ENCODE measurements at regions not wholly inside any gene's neighbourhood (a gene's known extent, or its start where the extent isn't known, plus 50 kb on each side); places are given as distances from the start of the nearest gene placed in this dataset.

DNA sequence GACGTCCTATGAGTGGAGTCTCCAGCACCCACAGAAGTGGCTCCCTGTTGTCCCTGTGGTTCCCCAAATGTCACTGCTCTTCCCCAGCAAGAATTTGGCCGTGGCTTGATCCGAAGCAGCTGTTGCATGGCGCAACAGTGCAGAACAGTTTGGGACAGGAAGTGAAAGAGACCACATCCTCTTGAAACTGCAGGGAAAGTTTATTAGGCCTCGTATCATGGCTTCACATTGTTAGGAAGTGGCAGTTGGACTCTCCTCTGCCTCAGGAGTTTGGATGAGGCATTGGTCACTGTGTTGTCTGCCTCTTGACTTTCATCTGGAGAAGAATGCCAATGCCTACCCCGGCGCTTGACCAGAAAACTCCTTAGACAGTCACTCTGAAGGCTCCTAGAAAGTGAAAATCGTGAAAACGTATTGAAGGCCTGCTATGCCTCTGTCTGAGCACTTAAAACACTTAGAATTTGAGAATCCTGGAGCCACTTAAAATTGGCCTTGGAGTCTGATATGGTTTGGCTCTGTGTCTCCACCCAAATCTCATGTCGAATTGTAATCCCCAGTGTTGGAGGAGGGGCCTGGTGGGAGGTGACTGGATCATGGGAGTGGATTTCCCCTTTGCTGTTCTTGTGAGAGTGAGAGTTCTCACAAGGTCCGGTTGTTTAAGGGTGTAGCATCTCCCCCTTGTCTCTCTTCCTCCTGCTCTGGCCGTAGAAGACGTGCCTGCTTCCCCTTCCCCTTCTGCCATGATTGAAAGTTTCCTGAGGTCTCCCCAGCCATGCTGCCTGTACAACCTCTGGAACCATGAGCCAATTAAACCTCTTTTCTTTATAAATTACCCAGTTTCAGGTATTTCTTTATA lies 334.9 kb upstream of the JARID2 start:
- TF ChIP-seq, protein P1, sequence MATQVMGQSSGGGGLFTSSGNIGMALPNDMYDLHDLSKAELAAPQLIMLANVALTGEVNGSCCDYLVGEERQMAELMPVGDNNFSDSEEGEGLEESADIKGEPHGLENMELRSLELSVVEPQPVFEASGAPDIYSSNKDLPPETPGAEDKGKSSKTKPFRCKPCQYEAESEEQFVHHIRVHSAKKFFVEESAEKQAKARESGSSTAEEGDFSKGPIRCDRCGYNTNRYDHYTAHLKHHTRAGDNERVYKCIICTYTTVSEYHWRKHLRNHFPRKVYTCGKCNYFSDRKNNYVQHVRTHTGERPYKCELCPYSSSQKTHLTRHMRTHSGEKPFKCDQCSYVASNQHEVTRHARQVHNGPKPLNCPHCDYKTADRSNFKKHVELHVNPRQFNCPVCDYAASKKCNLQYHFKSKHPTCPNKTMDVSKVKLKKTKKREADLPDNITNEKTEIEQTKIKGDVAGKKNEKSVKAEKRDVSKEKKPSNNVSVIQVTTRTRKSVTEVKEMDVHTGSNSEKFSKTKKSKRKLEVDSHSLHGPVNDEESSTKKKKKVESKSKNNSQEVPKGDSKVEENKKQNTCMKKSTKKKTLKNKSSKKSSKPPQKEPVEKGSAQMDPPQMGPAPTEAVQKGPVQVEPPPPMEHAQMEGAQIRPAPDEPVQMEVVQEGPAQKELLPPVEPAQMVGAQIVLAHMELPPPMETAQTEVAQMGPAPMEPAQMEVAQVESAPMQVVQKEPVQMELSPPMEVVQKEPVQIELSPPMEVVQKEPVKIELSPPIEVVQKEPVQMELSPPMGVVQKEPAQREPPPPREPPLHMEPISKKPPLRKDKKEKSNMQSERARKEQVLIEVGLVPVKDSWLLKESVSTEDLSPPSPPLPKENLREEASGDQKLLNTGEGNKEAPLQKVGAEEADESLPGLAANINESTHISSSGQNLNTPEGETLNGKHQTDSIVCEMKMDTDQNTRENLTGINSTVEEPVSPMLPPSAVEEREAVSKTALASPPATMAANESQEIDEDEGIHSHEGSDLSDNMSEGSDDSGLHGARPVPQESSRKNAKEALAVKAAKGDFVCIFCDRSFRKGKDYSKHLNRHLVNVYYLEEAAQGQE (IDR thresholded peaks at IDR 0.05; ENCODE audit: insufficient read depth in 1 of 2, low read depth in 2 of 2, low read length in 2 of 2), result no peak
- TF ChIP-seq POLR2AphosphoS5 (IDR thresholded peaks at IDR 0.05; ENCODE audit: low read depth, low read length) (no peak), FOXP2 (optimal IDR thresholded peaks at IDR 0.05; ENCODE audit: borderline replicate concordance, extremely low read depth, extremely low read length, insufficient read depth) (no peak), SIN3A (IDR thresholded peaks at IDR 0.05; ENCODE audit: borderline replicate concordance, insufficient read depth, low read length) (no peak), TAF1 (IDR thresholded peaks at IDR 0.05; ENCODE audit: borderline replicate concordance, insufficient read depth, low read length) (no peak)

DNA sequence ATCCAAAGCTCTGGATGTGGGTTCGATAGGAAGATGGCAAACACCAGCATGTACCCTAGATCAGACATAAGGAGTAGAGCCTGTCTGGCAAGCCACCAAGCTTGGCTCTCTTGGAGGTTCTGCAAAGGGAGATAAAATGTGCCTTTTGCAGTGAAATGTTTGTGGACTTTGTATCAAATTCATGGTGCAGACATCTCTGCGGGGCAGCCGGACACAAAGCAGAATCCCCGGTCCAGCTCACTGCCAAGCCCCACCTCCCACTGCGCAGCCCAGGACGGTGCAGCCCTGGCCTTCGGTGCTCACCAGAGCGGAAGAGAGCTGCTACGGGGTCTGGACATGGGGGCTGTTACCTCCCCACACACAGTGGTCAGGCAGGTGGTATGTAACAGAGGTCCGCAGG lies 333.6 kb upstream of the JARID2 start:
- TF ChIP-seq POLR2AphosphoS5 (IDR thresholded peaks at IDR 0.05; ENCODE audit: low read depth, low read length) (no peak), SIN3A (IDR thresholded peaks at IDR 0.05; ENCODE audit: borderline replicate concordance, insufficient read depth, low read length) (no peak), TAF1 (IDR thresholded peaks at IDR 0.05; ENCODE audit: borderline replicate concordance, insufficient read depth, low read length) (no peak), FOXP2 (optimal IDR thresholded peaks at IDR 0.05; ENCODE audit: borderline replicate concordance, extremely low read depth, extremely low read length, insufficient read depth) (no peak)
- TF ChIP-seq, protein P1 (IDR thresholded peaks at IDR 0.05; ENCODE audit: insufficient read depth in 1 of 2, low read depth in 2 of 2, low read length in 2 of 2), result no peak

DNA sequence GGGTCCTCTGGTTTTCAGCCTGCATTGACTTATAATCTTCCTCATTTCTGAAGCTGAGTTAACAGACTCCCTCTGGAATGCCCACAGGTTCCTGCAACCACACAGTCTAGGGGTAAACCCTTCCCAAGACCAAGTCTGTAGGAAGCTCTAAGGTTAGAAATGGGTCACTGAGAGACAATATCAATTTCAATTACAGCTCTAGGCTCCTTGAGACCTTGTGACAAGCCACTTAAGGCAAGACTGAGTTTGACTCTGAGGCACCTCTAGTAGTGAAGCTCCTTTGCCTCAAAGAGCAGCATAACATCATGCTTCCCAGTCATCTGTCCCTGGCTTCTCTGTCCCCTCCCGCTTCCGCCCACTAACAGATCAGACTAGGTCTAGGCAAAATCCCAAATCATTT lies 333.2 kb upstream of the JARID2 start:
- TF ChIP-seq FOXP2 (optimal IDR thresholded peaks at IDR 0.05; ENCODE audit: borderline replicate concordance, extremely low read depth, extremely low read length, insufficient read depth), result no peak
- TF ChIP-seq TAF1 (IDR thresholded peaks at IDR 0.05; ENCODE audit: borderline replicate concordance, insufficient read depth, low read length), result no peak
- TF ChIP-seq, protein P1 (IDR thresholded peaks at IDR 0.05; ENCODE audit: insufficient read depth in 1 of 2, low read depth in 2 of 2, low read length in 2 of 2), result no peak
- no peak for TF ChIP-seq SIN3A (IDR thresholded peaks at IDR 0.05; ENCODE audit: borderline replicate concordance, insufficient read depth, low read length)
- TF ChIP-seq POLR2AphosphoS5 (IDR thresholded peaks at IDR 0.05; ENCODE audit: low read depth, low read length), result no peak

DNA sequence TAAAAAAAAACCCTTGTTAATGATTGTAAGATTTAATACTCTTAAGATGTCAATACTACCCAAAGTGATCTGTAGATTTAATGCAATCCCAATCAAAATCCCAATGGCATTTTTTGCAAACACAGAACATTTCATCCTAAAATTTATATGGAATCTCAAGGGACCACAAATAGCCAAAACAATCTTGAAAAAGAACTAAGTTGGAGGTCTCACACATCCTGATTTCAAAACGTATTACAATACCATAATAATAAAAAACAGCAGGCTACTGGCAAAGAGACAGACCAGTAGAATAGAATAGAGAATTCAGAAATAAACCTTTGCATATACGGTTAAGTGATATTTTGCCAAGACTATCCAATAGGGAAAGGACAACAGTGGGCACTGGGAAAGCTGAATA lies 331.9 kb upstream of the JARID2 start:
- TF ChIP-seq SIN3A (IDR thresholded peaks at IDR 0.05; ENCODE audit: borderline replicate concordance, insufficient read depth, low read length), result no peak
- TF ChIP-seq TAF1 (IDR thresholded peaks at IDR 0.05; ENCODE audit: borderline replicate concordance, insufficient read depth, low read length), result no peak
- TF ChIP-seq, protein P1 (IDR thresholded peaks at IDR 0.05; ENCODE audit: insufficient read depth in 1 of 2, low read depth in 2 of 2, low read length in 2 of 2), result no peak
- no peak for TF ChIP-seq POLR2AphosphoS5 (IDR thresholded peaks at IDR 0.05; ENCODE audit: low read depth, low read length)
- no peak for TF ChIP-seq FOXP2 (optimal IDR thresholded peaks at IDR 0.05; ENCODE audit: borderline replicate concordance, extremely low read depth, extremely low read length, insufficient read depth)
